HG02588 (cell line): ENCODE measurements at regions not wholly inside any gene's neighbourhood (a gene's known extent, or its start where the extent isn't known, plus 50 kb on each side); places are given as distances from the start of the nearest gene placed in this dataset.
"Not testable (repeated sequence)": the region's sequence is repeated elsewhere in the genome, so short reads cannot be mapped to it uniquely, and the experiment has no call there.

Experiments used
- ATAC-seq: cut with Tn5 transposase; IDR thresholded peaks from one replicate; pipeline ENCODE4 v1.9.1; 2021; ENCODE audit warnings: mild to moderate bottlenecking, moderate library complexity; ENCODE audit not compliant: unreplicated experiment

- no peak for ATAC-seq
These were observed 787.2 kb downstream of the METTL4 start for GRCh38 chr18:1784113-1784512.

- ATAC-seq: not testable (repeated sequence)
These were observed 785.3 kb downstream of the METTL4 start for GRCh38 chr18:1785980-1786379.

- no peak for ATAC-seq
These were observed 774.7 kb downstream of the METTL4 start for GRCh38 chr18:1796636-1797035.

- ATAC-seq: no peak
These were observed 774.1 kb downstream of the METTL4 start for GRCh38 chr18:1797235-1797634.

GRCh38 chr18:1805521-1805920 is 765.8 kb downstream of the METTL4 start:
- no peak for ATAC-seq

GRCh38 chr18:1806884-1807615 is 764.3 kb downstream of the METTL4 start:
- no peak for ATAC-seq

- ATAC-seq: no peak
These were observed 760.0 kb downstream of the METTL4 start for GRCh38 chr18:1811282-1811681.

GRCh38 chr18:1825296-1825695 is 746.0 kb downstream of the METTL4 start:
- ATAC-seq: no peak

GRCh38 chr18:1840878-1841277 is 730.4 kb downstream of the METTL4 start:
- ATAC-seq: no peak

GRCh38 chr18:1846640-1847039 is 724.7 kb downstream of the METTL4 start:
- no peak for ATAC-seq

GRCh38 chr18:1848716-1849115 is 722.6 kb downstream of the METTL4 start:
- no peak for ATAC-seq

GRCh38 chr18:1849386-1849785 is 721.9 kb downstream of the METTL4 start:
- ATAC-seq: no peak

GRCh38 chr18:1857281-1857680 is 714.0 kb downstream of the METTL4 start:
- ATAC-seq: not testable (repeated sequence)

- ATAC-seq: no peak
These were observed 709.8 kb downstream of the METTL4 start for GRCh38 chr18:1861473-1861872.

GRCh38 chr18:1865869-1866268 is 705.4 kb downstream of the METTL4 start:
- ATAC-seq: no peak

GRCh38 chr18:1872274-1872673 is 699.0 kb downstream of the METTL4 start:
- ATAC-seq: no peak

GRCh38 chr18:1875219-1875618 is 696.1 kb downstream of the METTL4 start:
- no peak for ATAC-seq

- no peak for ATAC-seq
These were observed 686.7 kb downstream of the METTL4 start for GRCh38 chr18:1884623-1885022.

GRCh38 chr18:1891641-1892040 is 679.7 kb downstream of the METTL4 start:
- no peak for ATAC-seq

GRCh38 chr18:1892191-1892590 is 679.1 kb downstream of the METTL4 start:
- ATAC-seq: no peak

GRCh38 chr18:1895456-1896185 is 675.7 kb downstream of the METTL4 start:
- no peak for ATAC-seq

GRCh38 chr18:1906421-1906820 is 664.9 kb downstream of the METTL4 start:
- ATAC-seq: no peak
